ENCODE measurements at regions not wholly inside any gene's neighbourhood (a gene's known extent, or its start where the extent isn't known, plus 50 kb on each side); places are given as distances from the start of the nearest gene placed in this dataset.

DNA sequence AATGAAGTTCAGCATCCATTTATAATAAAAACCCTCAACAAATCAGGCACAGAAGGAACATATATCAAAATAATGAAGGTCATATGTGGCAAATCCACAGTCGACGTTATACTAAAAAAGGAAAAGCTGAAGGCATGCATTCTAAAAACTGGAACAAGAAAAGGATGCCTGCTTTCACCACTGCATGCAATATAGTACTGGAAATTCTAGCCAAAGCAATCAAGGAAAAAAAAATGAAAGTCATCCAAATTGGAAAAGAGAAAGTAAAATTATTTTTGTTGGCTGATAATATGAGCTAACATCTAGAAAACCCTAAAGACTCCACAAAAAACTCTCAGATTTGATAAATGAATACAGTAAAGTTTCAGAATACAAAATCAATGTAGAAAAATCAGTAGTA, 1123.2 kb downstream of the TBL1XR1 start:
- TF ChIP-seq POLR2A (IDR thresholded peaks at IDR 0.05) (no peak), CTCF (IDR thresholded peaks at IDR 0.05) (no peak)

Measured in lower leg skin (tissue), 3 donors.